Prostate gland (tissue), 2 donors: ENCODE measurements at regions not wholly inside any gene's neighbourhood (a gene's known extent, or its start where the extent isn't known, plus 50 kb on each side); places are given as distances from the start of the nearest gene placed in this dataset.

ENCODE experiments used
- DNase-seq: peaks from one replicate; pipeline ENCODE4 v3.0.0-alpha.2; 2019; ENCODE audit warnings: low spot score
- H3K27ac ChIP-seq, 2 donors: fragments of 200-600 bp; sonication (generic); 2 replicates each; pipeline ENCODE4 v1.5.1; 2017 to 2019
- H3K27me3 ChIP-seq: fragments of 200-600 bp; sonication (generic); replicated peaks from 2 replicates; pipeline ENCODE4 v1.5.1; 2019; ENCODE audit not compliant: insufficient read depth
- H3K36me3 ChIP-seq, 2 donors: fragments of 200-600 bp; sonication (generic); 1 replicate in 1 of 2; 2 replicates in 1 of 2; pipeline versions ENCODE4 v1.5.1 to v1.8.1; 2017 to 2019
- H3K4me1 ChIP-seq: fragments of 200-600 bp; sonication (generic); replicated peaks from 2 replicates; pipeline ENCODE4 v1.5.1; 2019
- H3K4me3 ChIP-seq, 2 donors: fragments of 200-600 bp; sonication (generic); 2 replicates each; pipeline ENCODE4 v1.5.1; 2017 to 2019
- H3K9me3 ChIP-seq: fragments of 200-600 bp; sonication (generic); 2 replicates; pipeline ENCODE4 v1.5.1; 2017
- POLR2A ChIP-seq: fragments of 450-650 bp; IDR thresholded peaks from one replicate; pipeline ENCODE4 v1.6.1; 2016; ENCODE audit warnings: antibody characterized with exemption, mild to moderate bottlenecking
- POLR2AphosphoS5 ChIP-seq: sonication (generic); formaldehyde crosslinking; IDR thresholded peaks from one replicate; pipeline ENCODE4 v1.6.1; 2017; ENCODE audit warnings: antibody characterized with exemption
- WGBS: methylation state at CpG from one replicate; pipeline ENCODE4 v1.1.5; 2018; 5-methylcytosine and 5-hydroxymethylcytosine counted together
- intact Hi-C: fragments of 100-400 bp; cut with DNase I; formaldehyde crosslinking; loops from one replicate; pipeline ENCODE4 v1.14.2; 2022
- TF ChIP-seq, protein P1 (sequence below), 4 experiments: fragments of 200-600 bp in 2 of 4; fragments of 450-650 bp in 2 of 4; sonication (generic) in 2 of 4; IDR thresholded peaks; 1 replicate in 3 of 4; 2 replicates in 1 of 4; pipeline ENCODE4 v1.5.1; 2016 to 2019; ENCODE audit warnings: antibody characterized with exemption in 4 of 4, mild to moderate bottlenecking in 2 of 4, moderate library complexity in 2 of 4

DNA sequence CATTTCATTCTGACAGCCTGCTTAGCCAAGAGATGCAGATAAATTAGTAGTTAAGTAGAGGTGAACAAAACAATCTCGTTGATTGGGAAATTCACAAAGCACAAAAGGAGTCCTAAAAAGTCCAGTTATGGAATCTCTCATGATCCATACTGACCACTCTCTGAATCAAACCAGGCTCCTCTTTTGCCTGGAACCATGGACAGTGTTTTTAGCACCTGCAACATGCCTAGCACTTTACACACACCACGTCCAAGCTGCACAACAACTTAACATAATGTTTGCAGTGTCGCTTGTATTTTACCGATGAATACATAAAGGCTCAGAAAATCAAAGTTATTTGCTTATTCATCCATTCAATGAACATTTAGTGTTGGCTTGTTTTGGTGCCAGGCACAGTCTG is 101.8 kb upstream of the ST8SIA2 start:
- Histone ChIP-seq H3K4me3 (no peak overlapping the region), H3K27me3 (no peaks in the 10 kb centered on the region), H3K27ac (no peak overlapping the region), H3K9me3 (no peaks in the 10 kb centered on the region), H3K36me3 (no peaks in the 10 kb centered on the region), H3K4me1 (no peaks in the 10 kb centered on the region)
- no peak for DNase-seq
- TF ChIP-seq, protein P1, sequence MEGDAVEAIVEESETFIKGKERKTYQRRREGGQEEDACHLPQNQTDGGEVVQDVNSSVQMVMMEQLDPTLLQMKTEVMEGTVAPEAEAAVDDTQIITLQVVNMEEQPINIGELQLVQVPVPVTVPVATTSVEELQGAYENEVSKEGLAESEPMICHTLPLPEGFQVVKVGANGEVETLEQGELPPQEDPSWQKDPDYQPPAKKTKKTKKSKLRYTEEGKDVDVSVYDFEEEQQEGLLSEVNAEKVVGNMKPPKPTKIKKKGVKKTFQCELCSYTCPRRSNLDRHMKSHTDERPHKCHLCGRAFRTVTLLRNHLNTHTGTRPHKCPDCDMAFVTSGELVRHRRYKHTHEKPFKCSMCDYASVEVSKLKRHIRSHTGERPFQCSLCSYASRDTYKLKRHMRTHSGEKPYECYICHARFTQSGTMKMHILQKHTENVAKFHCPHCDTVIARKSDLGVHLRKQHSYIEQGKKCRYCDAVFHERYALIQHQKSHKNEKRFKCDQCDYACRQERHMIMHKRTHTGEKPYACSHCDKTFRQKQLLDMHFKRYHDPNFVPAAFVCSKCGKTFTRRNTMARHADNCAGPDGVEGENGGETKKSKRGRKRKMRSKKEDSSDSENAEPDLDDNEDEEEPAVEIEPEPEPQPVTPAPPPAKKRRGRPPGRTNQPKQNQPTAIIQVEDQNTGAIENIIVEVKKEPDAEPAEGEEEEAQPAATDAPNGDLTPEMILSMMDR (IDR thresholded peaks at IDR 0.05) = no peak
- TF ChIP-seq POLR2A = no peak
- TF ChIP-seq POLR2AphosphoS5 = no peak
- WGBS = 64% methylated on average over 4 of the region's 4 CpGs
- intact Hi-C loops = no loop called here

DNA sequence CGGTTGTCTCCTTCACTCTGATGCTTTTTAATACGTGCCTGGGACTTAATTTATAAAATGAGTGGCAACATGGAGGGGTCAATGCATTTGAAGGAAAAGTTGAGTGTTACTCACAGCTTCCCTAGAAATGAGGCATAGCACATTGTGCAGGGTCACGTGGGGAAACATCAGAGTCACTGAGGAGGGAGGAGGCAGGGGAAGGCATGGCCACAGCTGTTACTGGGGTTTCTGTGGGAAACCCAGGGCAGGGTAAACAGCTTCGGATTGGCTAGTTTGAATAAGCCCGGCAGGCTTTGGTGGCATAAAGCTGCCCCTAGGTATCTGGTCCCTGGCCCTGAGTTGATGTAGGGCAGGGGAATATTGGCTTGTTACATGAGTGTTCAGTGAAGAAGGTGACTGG is 98.9 kb upstream of the ST8SIA2 start:
- Histone ChIP-seq H3K36me3 (no peaks in the 10 kb centered on the region), H3K9me3 (no peaks in the 10 kb centered on the region), H3K4me1 (no peaks in the 10 kb centered on the region), H3K27ac (no peak overlapping the region), H3K4me3 (no peak overlapping the region), H3K27me3 (no peaks in the 10 kb centered on the region)
- WGBS = 58% methylated on average over 5 of the region's 5 CpGs
- intact Hi-C loops = no loop called here
- no peak for TF ChIP-seq POLR2A
- TF ChIP-seq, protein P1 (IDR thresholded peaks at IDR 0.05) = no peak
- no peak for TF ChIP-seq POLR2AphosphoS5
- no peak for DNase-seq

- intact Hi-C loops = no loop called here
These were observed 89.3 kb upstream of the ST8SIA2 start for GRCh38 chr15:92304223-92304975.

DNA sequence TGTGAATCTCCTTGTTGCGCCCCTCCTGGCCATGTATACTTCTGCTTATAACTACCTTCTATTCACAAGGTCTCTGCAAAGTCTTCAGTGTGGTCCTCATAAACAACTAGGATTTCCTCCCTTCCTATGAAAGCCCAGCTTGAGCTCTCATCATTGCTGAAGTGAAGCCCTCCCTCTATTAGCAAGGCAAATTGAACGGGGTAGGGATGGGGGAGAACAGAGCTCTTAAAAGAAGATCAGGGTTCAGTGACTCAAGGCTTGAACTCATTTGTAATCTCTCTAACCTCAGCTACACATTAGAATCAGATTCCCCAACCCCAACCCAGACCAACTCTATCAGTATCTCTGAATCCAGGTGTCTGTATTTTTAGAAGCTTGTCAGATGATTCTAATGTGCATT is 88.3 kb upstream of the ST8SIA2 start:
- no peak for TF ChIP-seq POLR2AphosphoS5
- TF ChIP-seq POLR2A = no peak
- TF ChIP-seq, protein P1 (IDR thresholded peaks at IDR 0.05) = no peak
- Histone ChIP-seq H3K9me3 (no peaks in the 10 kb centered on the region), H3K4me1 (no peaks in the 10 kb centered on the region), H3K36me3 (no peaks in the 10 kb centered on the region), H3K4me3 (no peak overlapping the region), H3K27ac (no peak overlapping the region), H3K27me3 (no peaks in the 10 kb centered on the region)
- no peak for DNase-seq
- 73% methylated on average over 2 of the region's 2 CpGs for whole genome bisulfite sequencing
- intact Hi-C loops = no loop called here

More at GRCh38 chr15:92304223-92304975, 89.3 kb upstream of the ST8SIA2 start:
- no peak overlapping the region for H3K27ac ChIP-seq
- 68% methylated on average over 12 of the region's 12 CpGs for WGBS
- no peaks in the 10 kb centered on the region for H3K9me3 ChIP-seq
- no peak overlapping the region for H3K4me3 ChIP-seq
- no peak for DNase-seq
- TF ChIP-seq, protein P1 (IDR thresholded peaks at IDR 0.05) = no peak
- TF ChIP-seq POLR2A = no peak
- no peak for TF ChIP-seq POLR2AphosphoS5
- no peaks in the 10 kb centered on the region for H3K4me1 ChIP-seq
- H3K27me3 ChIP-seq = no peaks in the 10 kb centered on the region
- H3K36me3 ChIP-seq = no peaks in the 10 kb centered on the region

DNA sequence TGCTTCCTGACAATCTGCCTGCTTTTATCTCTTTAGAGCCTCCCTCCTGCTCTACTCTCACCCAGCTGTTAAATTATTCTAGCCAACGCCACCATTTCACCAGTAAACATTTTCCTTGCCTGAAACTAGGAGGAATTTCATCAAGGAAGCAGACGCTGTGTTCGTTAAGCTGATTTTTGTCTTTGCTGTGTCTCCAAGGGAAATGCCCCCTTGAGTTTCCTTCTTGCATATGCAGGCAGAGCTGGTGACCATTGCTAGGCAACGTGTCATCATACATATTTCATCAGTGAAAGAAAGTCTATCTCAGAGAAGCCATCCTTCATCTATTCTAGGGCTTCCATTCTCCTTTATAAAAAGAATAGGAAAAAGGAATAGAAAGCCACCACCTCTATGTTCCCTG is 87.0 kb upstream of the ST8SIA2 start:
- no peaks in the 10 kb centered on the region for H3K4me1 ChIP-seq
- intact Hi-C loops = no loop called here
- no peak for DNase-seq
- WGBS = 12% methylated on average over 4 of the region's 4 CpGs
- TF ChIP-seq POLR2A = no peak
- TF ChIP-seq, protein P1 (IDR thresholded peaks at IDR 0.05) = no peak
- no peaks in the 10 kb centered on the region for H3K27me3 ChIP-seq
- H3K27ac ChIP-seq = no peak overlapping the region
- no peak overlapping the region for H3K4me3 ChIP-seq
- no peaks in the 10 kb centered on the region for H3K36me3 ChIP-seq
- H3K9me3 ChIP-seq = no peaks in the 10 kb centered on the region
